ENCODE measurements at regions not wholly inside any gene's neighbourhood (a gene's known extent, or its start where the extent isn't known, plus 50 kb on each side); places are given as distances from the start of the nearest gene placed in this dataset.
A peak's percentile ranks its signal among the peaks of the same experiment; 100 is the strongest.

GRCh38 chr4:11182031-11182430, 246.7 kb downstream of the HS3ST1 start:
- no peak for DNase-seq

- DNase-seq, result no peak
Observed at GRCh38 chr4:11179796-11180195, 248.9 kb downstream of the HS3ST1 start.

- DNase-seq, result no peak
Observed at GRCh38 chr4:11178433-11178832, 250.3 kb downstream of the HS3ST1 start.

- DNase-seq, result no peak
Observed at GRCh38 chr4:11175374-11175773, 253.3 kb downstream of the HS3ST1 start.

GRCh38 chr4:11166606-11167005, 262.1 kb downstream of the HS3ST1 start:
- DNase-seq, result no peak

GRCh38 chr4:11166034-11166433, 262.7 kb downstream of the HS3ST1 start:
- no peak for DNase-seq

GRCh38 chr4:11165052-11165451, 263.6 kb downstream of the HS3ST1 start:
- DNase-seq, result peak; percentile 45

- DNase-seq, result no peak
Observed at GRCh38 chr4:11160288-11160687, 268.4 kb downstream of the HS3ST1 start.

GRCh38 chr4:11158971-11159370, 269.7 kb downstream of the HS3ST1 start:
- no peak for DNase-seq

GRCh38 chr4:11155208-11155867, 273.4 kb downstream of the HS3ST1 start:
- DNase-seq, result no peak

- DNase-seq, result no peak
Observed at GRCh38 chr4:11153171-11153750, 275.4 kb downstream of the HS3ST1 start.

- no peak for DNase-seq
Observed at GRCh38 chr4:11152684-11153083, 276.0 kb downstream of the HS3ST1 start.

- no peak for DNase-seq
Observed at GRCh38 chr4:11151500-11151899, 277.2 kb downstream of the HS3ST1 start.

GRCh38 chr4:11149612-11150259, 279.0 kb downstream of the HS3ST1 start:
- DNase-seq, result no peak

GRCh38 chr4:11139871-11140270, 288.8 kb downstream of the HS3ST1 start:
- DNase-seq, result no peak

- no peak for DNase-seq
Observed at GRCh38 chr4:11138964-11139363, 289.7 kb downstream of the HS3ST1 start.

GRCh38 chr4:11134705-11135104, 294.0 kb downstream of the HS3ST1 start:
- no peak for DNase-seq

GRCh38 chr4:11133868-11134267, 294.8 kb downstream of the HS3ST1 start:
- no peak for DNase-seq

- no peak for DNase-seq
Observed at GRCh38 chr4:11132478-11132877, 296.2 kb downstream of the HS3ST1 start.

GRCh38 chr4:11131491-11131890, 297.2 kb downstream of the HS3ST1 start:
- DNase-seq, result peak; percentile 52

GRCh38 chr4:11130195-11130970, 298.3 kb downstream of the HS3ST1 start:
- peak; percentile 93 for DNase-seq

- no peak for DNase-seq
Observed at GRCh38 chr4:11120435-11120834, 308.3 kb downstream of the HS3ST1 start.

- no peak for DNase-seq
Observed at GRCh38 chr4:11119474-11119873, 309.2 kb downstream of the HS3ST1 start.

GRCh38 chr4:11118513-11118912, 310.2 kb downstream of the HS3ST1 start:
- DNase-seq, result no peak
